Naive thymus-derived CD8-positive, alpha-beta T cell (primary cell): ENCODE measurements at regions not wholly inside any gene's neighbourhood (a gene's known extent, or its start where the extent isn't known, plus 50 kb on each side); places are given as distances from the start of the nearest gene placed in this dataset.
"Not testable (repeated sequence)": the region's sequence is repeated elsewhere in the genome, so short reads cannot be mapped to it uniquely, and the experiment has no call there.

Experiments used
- ATAC-seq, 2 donors: fragments of 150-1000 bp; cut with Tn5 transposase in 1 of 2; sonication (Bioruptor Pico), chemical (Tn5 transposase) in 1 of 2; 1 replicate in 1 of 2; 2 replicates in 1 of 2; pipeline ENCODE4 v1.10.0; 2021; ENCODE audit warnings: mild to moderate bottlenecking in 2 of 2, moderate library complexity in 2 of 2
- POLR2A ChIA-PET: fragments of 350-600 bp; sonication (Branson Sonifier 250); formaldehyde crosslinking; loops from one replicate; lab custom pipeline; 2021; ENCODE audit warnings: antibody characterized with exemption; lab: Charles Lee
- DNase-seq, 10 donors: peaks; one replicate each; pipeline versions ENCODE4 v3.0.0 to v3.0.0-alpha.2; 2020 to 2022
- H3K27ac Mint-ChIP-seq, 10 donors: one replicate each; pipeline ENCODE4 v1.8.0; 2020 to 2022; ENCODE audit warnings: mild to moderate bottlenecking in 10 of 10, mixed read lengths in 10 of 10, moderate library complexity in 4 of 10, inconsistent platforms in 1 of 10
- H3K27me3 Mint-ChIP-seq, 5 donors: one replicate each; pipeline ENCODE4 v1.8.0; 2021 to 2022; ENCODE audit warnings: mixed read lengths in 5 of 5
- H3K36me3 Mint-ChIP-seq, 3 donors: one replicate each; pipeline ENCODE4 v1.8.0; 2020 to 2022; ENCODE audit warnings: mixed read lengths in 3 of 3, mild to moderate bottlenecking in 2 of 3, inconsistent platforms in 1 of 3
- H3K4me1 Mint-ChIP-seq, 4 donors: one replicate each; pipeline ENCODE4 v1.8.0; 2021 to 2022; ENCODE audit warnings: mixed read lengths in 4 of 4
- H3K4me3 Mint-ChIP-seq, 10 donors: one replicate each; pipeline ENCODE4 v1.8.0; 2020 to 2022; ENCODE audit warnings: mild to moderate bottlenecking in 10 of 10, mixed read lengths in 10 of 10, moderate library complexity in 6 of 10, inconsistent platforms in 1 of 10
- H3K9me3 Mint-ChIP-seq, 9 donors: one replicate each; pipeline ENCODE4 v1.8.0; 2020 to 2022; ENCODE audit warnings: mixed read lengths in 9 of 9, mild to moderate bottlenecking in 3 of 9, inconsistent platforms in 1 of 9, moderate library complexity in 1 of 9

- ATAC-seq (no peak), DNase-seq (peak in 2 of 10 donors; percentile 7 to 16)
- peaks cover 3 to 11% (median 7%) of the 10 kb centered on the region in 5 donors for H3K27me3 Mint-ChIP-seq
- POLR2A ChIA-PET = no interaction called here
- no peak overlapping the region for H3K4me3 Mint-ChIP-seq
- no peaks in the 10 kb centered on the region for H3K9me3 Mint-ChIP-seq
- no peak overlapping the region for H3K27ac Mint-ChIP-seq
- no peaks in the 10 kb centered on the region for H3K36me3 Mint-ChIP-seq
- H3K4me1 Mint-ChIP-seq = no peaks in the 10 kb centered on the region
These were observed 50.8 kb upstream of the PCSK1 start for GRCh38 chr5:96483878-96484277.

- no peak overlapping the region for H3K27ac Mint-ChIP-seq
- no peaks in the 10 kb centered on the region for H3K9me3 Mint-ChIP-seq
- H3K27me3 Mint-ChIP-seq = peaks cover 6 to 11% (median 7%) of the 10 kb centered on the region in 5 donors
- ATAC-seq = no peak
- H3K36me3 Mint-ChIP-seq = no peaks in the 10 kb centered on the region
- no peaks in the 10 kb centered on the region for H3K4me1 Mint-ChIP-seq
- DNase-seq = no peak
- no peak overlapping the region for H3K4me3 Mint-ChIP-seq
- POLR2A ChIA-PET = no interaction called here
These were observed 54.8 kb upstream of the PCSK1 start for GRCh38 chr5:96487859-96488258.

DNA sequence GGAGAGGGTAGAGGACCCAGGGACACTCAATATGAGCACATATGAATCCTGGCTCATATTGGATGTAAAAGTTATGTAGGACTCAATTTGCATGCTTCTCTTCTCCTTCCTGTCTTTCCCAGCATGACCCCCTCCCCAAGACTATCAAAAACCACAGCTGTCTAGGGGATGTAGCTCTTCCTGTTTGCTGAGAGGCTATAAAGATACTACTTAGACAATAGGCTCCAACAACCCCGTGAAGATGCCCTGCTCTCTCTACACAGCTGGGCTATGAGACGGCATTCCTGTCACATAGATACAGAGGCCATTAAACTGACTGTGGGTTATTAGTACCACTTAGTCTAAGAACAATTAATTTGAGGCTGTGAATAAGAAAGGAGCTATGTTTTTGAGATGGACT lies 56.5 kb upstream of the PCSK1 start:
- Mint-ChIP-seq H3K27me3 (peaks cover 4 to 11% (median 7%) of the 10 kb centered on the region in 5 donors), H3K27ac (no peak overlapping the region), H3K4me1 (no peaks in the 10 kb centered on the region), H3K4me3 (no peak overlapping the region), H3K9me3 (peaks cover 0 to 6% (median 0%) of the 10 kb centered on the region in 9 donors), H3K36me3 (peaks cover 0 to 5% (median 0%) of the 10 kb centered on the region in 3 donors)
- POLR2A ChIA-PET = no interaction called here
- no peak for ATAC-seq
- DNase-seq = no peak

GRCh38 chr5:96492459-96493047 lies 59.5 kb upstream of the PCSK1 start:
- ATAC-seq (no peak), DNase-seq (no peak)
- Mint-ChIP-seq H3K27me3 (peaks cover 0 to 6% (median 0%) of the 10 kb centered on the region in 5 donors), H3K9me3 (peaks cover 0 to 9% (median 3%) of the 10 kb centered on the region in 9 donors), H3K4me3 (no peak overlapping the region), H3K27ac (no peak overlapping the region), H3K4me1 (no peaks in the 10 kb centered on the region), H3K36me3 (peaks cover 0 to 7% (median 0%) of the 10 kb centered on the region in 3 donors)
- POLR2A ChIA-PET = interaction anchor here (0.6 kb wide), 1 partner anchor 14 kb away, joined by 3 read pairs; no protein-coding TSS in a partner anchor

DNA sequence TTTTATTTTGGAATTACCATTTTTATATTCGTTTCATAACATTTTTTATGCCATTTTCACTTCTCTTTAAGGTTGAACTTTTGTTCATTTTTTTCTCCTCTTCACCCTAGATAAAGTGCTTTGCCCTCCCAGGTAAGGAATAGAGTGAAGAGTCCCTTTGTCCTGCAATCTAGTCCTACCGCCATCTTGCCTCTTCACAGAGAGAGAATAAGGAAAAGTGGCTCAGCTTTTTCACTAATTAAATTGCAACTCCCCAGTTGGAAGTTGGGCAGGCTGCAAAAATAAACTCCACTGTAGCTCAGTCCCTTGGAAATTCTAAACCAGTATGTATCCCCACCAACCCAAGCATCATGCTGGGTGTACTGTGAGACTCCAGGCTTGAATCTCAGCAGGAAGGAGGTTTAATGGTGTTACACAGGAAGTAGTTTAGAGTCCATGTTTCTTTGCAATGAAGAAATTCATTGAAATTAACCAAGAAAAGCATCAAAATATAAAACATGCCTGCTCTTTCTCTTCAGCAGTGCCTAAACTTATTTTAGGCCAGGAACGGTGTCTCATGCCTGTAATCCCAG lies 60.3 kb upstream of the PCSK1 start:
- DNase-seq (no peak), ATAC-seq (no peak)
- no peaks in the 10 kb centered on the region for H3K4me1 Mint-ChIP-seq
- H3K4me3 Mint-ChIP-seq = no peak overlapping the region
- peaks cover 0 to 9% (median 3%) of the 10 kb centered on the region in 9 donors for H3K9me3 Mint-ChIP-seq
- H3K36me3 Mint-ChIP-seq = peaks cover 0 to 7% (median 0%) of the 10 kb centered on the region in 3 donors
- no peak overlapping the region for H3K27ac Mint-ChIP-seq
- POLR2A ChIA-PET = interaction anchor here (0.6 kb wide), 1 partner anchor 14 kb away, joined by 3 read pairs; no protein-coding TSS in a partner anchor
- H3K27me3 Mint-ChIP-seq = peaks cover 0 to 5% (median 0%) of the 10 kb centered on the region in 5 donors

GRCh38 chr5:96495412-96495811 lies 62.4 kb upstream of the PCSK1 start:
- H3K9me3 Mint-ChIP-seq, H3K4me3 Mint-ChIP-seq, H3K4me1 Mint-ChIP-seq, H3K27ac Mint-ChIP-seq, ATAC-seq, POLR2A ChIA-PET, DNase-seq, H3K36me3 Mint-ChIP-seq, H3K27me3 Mint-ChIP-seq: not testable (repeated sequence)

GRCh38 chr5:96497027-96497426 lies 64.0 kb upstream of the PCSK1 start:
- H3K36me3 Mint-ChIP-seq = peaks cover 0 to 11% (median 0%) of the 10 kb centered on the region in 3 donors
- H3K9me3 Mint-ChIP-seq = peaks cover 0 to 12% (median 3%) of the 10 kb centered on the region in 9 donors
- H3K4me3 Mint-ChIP-seq, DNase-seq, H3K27me3 Mint-ChIP-seq, H3K4me1 Mint-ChIP-seq, H3K27ac Mint-ChIP-seq, ATAC-seq, POLR2A ChIA-PET: not testable (repeated sequence)

DNA sequence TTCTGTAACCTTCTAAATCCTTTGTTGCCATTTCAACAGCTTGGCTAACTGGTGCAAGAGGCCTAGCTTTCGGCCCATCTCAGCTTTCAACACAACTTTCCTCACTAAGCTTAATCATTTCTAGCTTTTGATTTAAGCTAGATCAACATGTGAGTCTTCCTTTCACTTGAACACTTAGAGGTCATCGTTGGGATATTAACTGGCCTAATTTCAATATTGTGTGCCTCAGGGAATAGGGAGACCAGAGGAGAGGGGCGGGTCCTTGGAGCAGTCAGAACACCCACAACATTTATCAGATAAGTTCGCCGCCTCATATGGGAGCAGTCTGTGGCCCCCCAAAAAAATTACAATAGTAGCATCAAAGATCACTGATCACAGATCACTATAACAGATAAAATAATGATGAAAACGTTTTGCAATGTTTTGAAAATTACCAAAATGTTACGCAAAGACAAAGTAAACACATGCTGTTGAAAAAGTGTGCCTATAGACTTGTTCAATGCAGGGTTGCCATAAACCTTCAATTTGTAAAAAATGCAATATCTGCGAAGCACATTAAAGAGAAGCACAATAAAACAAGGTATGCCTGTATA lies 66.8 kb upstream of the PCSK1 start:
- POLR2A ChIA-PET = no interaction called here
- Mint-ChIP-seq H3K4me3 (no peak overlapping the region), H3K36me3 (peaks cover 0 to 5% (median 0%) of the 10 kb centered on the region in 3 donors), H3K9me3 (peaks cover 0 to 5% (median 0%) of the 10 kb centered on the region in 9 donors), H3K4me1 (no peaks in the 10 kb centered on the region), H3K27ac (no peak overlapping the region), H3K27me3 (peaks cover 0 to 9% (median 2%) of the 10 kb centered on the region in 5 donors)
- ATAC-seq = no peak
- DNase-seq = no peak

- peaks cover 0 to 5% (median 0%) of the 10 kb centered on the region in 3 donors for H3K36me3 Mint-ChIP-seq
- no peaks in the 10 kb centered on the region for H3K4me1 Mint-ChIP-seq
- no peak for DNase-seq
- peaks cover 0 to 9% (median 2%) of the 10 kb centered on the region in 5 donors for H3K27me3 Mint-ChIP-seq
- H3K27ac Mint-ChIP-seq = no peak overlapping the region
- POLR2A ChIA-PET = no interaction called here
- ATAC-seq = no peak
- H3K4me3 Mint-ChIP-seq = no peak overlapping the region
- H3K9me3 Mint-ChIP-seq = peaks cover 0 to 4% (median 0%) of the 10 kb centered on the region in 9 donors
These were observed 69.1 kb upstream of the PCSK1 start for GRCh38 chr5:96501991-96502646.

GRCh38 chr5:96503501-96504236 lies 70.6 kb upstream of the PCSK1 start:
- Mint-ChIP-seq H3K4me1 (no peaks in the 10 kb centered on the region), H3K4me3 (no peak overlapping the region)

GRCh38 chr5:96506376-96506775 lies 73.3 kb upstream of the PCSK1 start:
- Mint-ChIP-seq H3K27ac (no peak overlapping the region), H3K9me3 (no peaks in the 10 kb centered on the region), H3K4me3 (no peak overlapping the region), H3K27me3 (peaks cover 0 to 9% (median 2%) of the 10 kb centered on the region in 5 donors), H3K36me3 (no peaks in the 10 kb centered on the region), H3K4me1 (peaks cover 0 to 1% (median 0%) of the 10 kb centered on the region in 4 donors)
- ATAC-seq (no peak), DNase-seq (no peak)
- POLR2A ChIA-PET = no interaction called here

More at GRCh38 chr5:96503501-96504236, 70.6 kb upstream of the PCSK1 start:
- DNase-seq (no peak), ATAC-seq (no peak)
- Mint-ChIP-seq H3K36me3 (peaks cover 0 to 5% (median 0%) of the 10 kb centered on the region in 3 donors), H3K9me3 (peaks cover 0 to 4% (median 0%) of the 10 kb centered on the region in 9 donors), H3K27ac (no peak overlapping the region), H3K27me3 (peaks cover 0 to 9% (median 2%) of the 10 kb centered on the region in 5 donors)
- POLR2A ChIA-PET = no interaction called here

DNA sequence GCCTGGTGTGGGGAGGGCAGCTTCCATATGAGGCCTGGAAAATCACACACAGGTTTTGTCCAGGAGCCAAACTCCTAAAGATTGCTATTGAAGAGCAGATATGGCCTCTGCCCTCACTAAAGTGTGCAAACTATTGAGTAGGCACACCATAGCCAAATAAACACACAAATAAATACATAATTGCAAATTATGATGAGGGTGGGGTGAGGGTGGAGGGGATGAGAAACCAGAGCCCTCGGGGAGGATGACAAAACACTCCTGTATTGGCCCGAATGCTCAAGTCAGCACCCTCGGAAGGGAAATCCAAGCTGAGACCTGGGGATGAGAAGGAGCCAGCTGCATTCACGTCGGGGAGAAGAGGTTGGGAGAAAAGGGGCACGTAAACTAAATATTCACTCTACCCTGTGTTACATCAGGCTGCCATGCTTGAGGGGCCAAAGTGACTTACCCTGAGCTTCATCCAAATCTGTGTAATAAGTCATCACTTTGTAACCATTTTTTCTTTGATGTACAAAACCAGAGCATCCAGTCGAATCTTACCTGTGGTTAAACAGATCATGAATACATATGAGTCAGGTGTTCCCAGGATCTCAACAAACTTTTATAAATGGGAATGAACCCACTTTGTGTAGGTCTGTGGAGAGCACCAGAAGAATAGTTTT lies 73.9 kb upstream of the PCSK1 start:
- peaks cover 0 to 9% (median 2%) of the 10 kb centered on the region in 5 donors for H3K27me3 Mint-ChIP-seq
- no peak overlapping the region for H3K4me3 Mint-ChIP-seq
- peaks cover 0 to 1% (median 0%) of the 10 kb centered on the region in 4 donors for H3K4me1 Mint-ChIP-seq
- no peaks in the 10 kb centered on the region for H3K36me3 Mint-ChIP-seq
- H3K27ac Mint-ChIP-seq = no peak overlapping the region
- H3K9me3 Mint-ChIP-seq = no peaks in the 10 kb centered on the region
- DNase-seq (no peak), ATAC-seq (no peak)
- POLR2A ChIA-PET = no interaction called here
